HepG2 (cell line): ENCODE measurements at regions not wholly inside any gene's neighbourhood (a gene's known extent, or its start where the extent isn't known, plus 50 kb on each side); places are given as distances from the start of the nearest gene placed in this dataset.

Experiments used
- CREB1 ChIP-seq, 2 experiments: fragments of 450-650 bp in 1 of 2; IDR thresholded peaks; 2 replicates each; pipeline ENCODE4 v1.6.1; 2016 to 2017; ENCODE audit warnings: control low read depth in 1 of 2, mild to moderate bottlenecking in 1 of 2, missing compliant biosample characterization in 1 of 2, missing genetic modification characterization in 1 of 2
- EZH2 ChIP-seq: conservative IDR thresholded peaks from 2 replicates; pipeline ENCODE4 v1.6.1; 2012; ENCODE audit warnings: mild to moderate bottlenecking, low read depth, low read length, moderate library complexity
- FOXP1 ChIP-seq, 2 experiments: fragments of 450-650 bp in 1 of 2; IDR thresholded peaks; 2 replicates each; pipeline ENCODE4 v1.6.1; 2017 to 2018; ENCODE audit warnings: antibody characterized with exemption in 1 of 2
- REL ChIP-seq: sonication (generic); formaldehyde crosslinking; conservative IDR thresholded peaks from 2 replicates; pipeline ENCODE4 v1.8.0; 2022; ENCODE audit warnings: mild to moderate bottlenecking, missing genetic modification reagents, moderate library complexity
- RELA ChIP-seq: sonication (generic); formaldehyde crosslinking; IDR thresholded peaks from 2 replicates; pipeline ENCODE4 v1.4.0; 2020; ENCODE audit warnings: missing genetic modification reagents
- SP5 ChIP-seq: IDR thresholded peaks from 2 replicates; pipeline ENCODE4 v1.6.1; 2016; ENCODE audit warnings: low read depth, borderline replicate concordance
- TCF7L2 ChIP-seq: IDR thresholded peaks from 2 replicates; pipeline ENCODE4 v1.6.1; 2011; ENCODE audit warnings: mild to moderate bottlenecking, low read depth, low read length, moderate library complexity
- YY1 ChIP-seq: IDR thresholded peaks from 2 replicates; pipeline ENCODE4 v1.6.1; 2011; ENCODE audit warnings: low read length, low read depth, moderate library complexity, mild to moderate bottlenecking; ENCODE audit not compliant: insufficient read depth, insufficient replicate concordance
- ZFP36 ChIP-seq: fragments of 150-350 bp; IDR thresholded peaks from 2 replicates; pipeline ENCODE4 v1.6.1; 2018; ENCODE audit warnings: borderline replicate concordance, low read length, low read depth; ENCODE audit not compliant: partially characterized antibody
- ZFP37 ChIP-seq: sonication (generic); formaldehyde crosslinking; IDR thresholded peaks from 2 replicates; pipeline ENCODE4 v1.4.0; 2020; ENCODE audit warnings: missing genetic modification reagents, borderline replicate concordance
- ZNF24 ChIP-seq: fragments of 450-650 bp; IDR thresholded peaks from 2 replicates; pipeline ENCODE4 v1.6.1; 2017; ENCODE audit warnings: antibody characterized with exemption, mild to moderate bottlenecking
- TF ChIP-seq, protein P1 (sequence below): sonication (generic); formaldehyde crosslinking; IDR thresholded peaks from 2 replicates; pipeline ENCODE4 v1.5.0; 2020; ENCODE audit warnings: mild to moderate bottlenecking, missing genetic modification reagents, moderate library complexity
- TF ChIP-seq, protein P2 (sequence below): sonication (generic); formaldehyde crosslinking; IDR thresholded peaks from 2 replicates; pipeline ENCODE4 v1.4.0; 2020; ENCODE audit warnings: missing genetic modification reagents, borderline replicate concordance
- TF ChIP-seq, protein P3 (sequence below): sonication (generic); formaldehyde crosslinking; IDR thresholded peaks from 2 replicates; pipeline ENCODE4 v1.4.0; 2020; ENCODE audit warnings: missing genetic modification reagents, borderline replicate concordance

DNA sequence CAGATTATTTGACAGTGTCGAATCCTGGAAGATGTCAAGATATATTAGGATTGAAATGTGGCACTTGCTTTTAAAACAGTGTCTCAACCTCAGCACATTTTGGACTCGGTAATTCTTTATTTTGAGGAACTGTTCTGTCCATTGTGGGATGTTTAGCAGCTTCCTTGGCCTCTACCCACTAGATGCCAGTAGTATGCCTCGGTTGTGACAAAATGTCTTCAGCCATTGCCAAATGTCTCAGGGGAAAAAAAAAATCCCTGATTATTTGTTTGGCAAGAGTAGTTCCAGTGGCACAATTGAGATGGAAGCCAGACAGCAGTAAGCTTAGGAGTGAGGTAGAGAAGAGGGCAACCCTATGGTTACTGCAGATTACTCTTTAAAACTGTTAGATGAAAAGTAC lies 694.5 kb upstream of the RIOK2 start:
- TF ChIP-seq TCF7L2 (no peak), EZH2 (no peak), CREB1 (IDR thresholded peaks at IDR 0.05) (no peak), CREB1 (CRISPR knock-in tag; IDR thresholded peaks at IDR 0.05) (no peak), ZNF24 (no peak), YY1 (no peak), RELA (CRISPR knock-in tag) (no peak), ZFP36 (no peak), FOXP1 (IDR thresholded peaks at IDR 0.05) (no peak), FOXP1 (CRISPR knock-in tag; IDR thresholded peaks at IDR 0.05) (no peak), SP5 (CRISPR knock-in tag) (no peak), ZFP37 (CRISPR knock-in tag) (no peak), REL (CRISPR knock-in tag) (no peak)
- TF ChIP-seq, protein P1, sequence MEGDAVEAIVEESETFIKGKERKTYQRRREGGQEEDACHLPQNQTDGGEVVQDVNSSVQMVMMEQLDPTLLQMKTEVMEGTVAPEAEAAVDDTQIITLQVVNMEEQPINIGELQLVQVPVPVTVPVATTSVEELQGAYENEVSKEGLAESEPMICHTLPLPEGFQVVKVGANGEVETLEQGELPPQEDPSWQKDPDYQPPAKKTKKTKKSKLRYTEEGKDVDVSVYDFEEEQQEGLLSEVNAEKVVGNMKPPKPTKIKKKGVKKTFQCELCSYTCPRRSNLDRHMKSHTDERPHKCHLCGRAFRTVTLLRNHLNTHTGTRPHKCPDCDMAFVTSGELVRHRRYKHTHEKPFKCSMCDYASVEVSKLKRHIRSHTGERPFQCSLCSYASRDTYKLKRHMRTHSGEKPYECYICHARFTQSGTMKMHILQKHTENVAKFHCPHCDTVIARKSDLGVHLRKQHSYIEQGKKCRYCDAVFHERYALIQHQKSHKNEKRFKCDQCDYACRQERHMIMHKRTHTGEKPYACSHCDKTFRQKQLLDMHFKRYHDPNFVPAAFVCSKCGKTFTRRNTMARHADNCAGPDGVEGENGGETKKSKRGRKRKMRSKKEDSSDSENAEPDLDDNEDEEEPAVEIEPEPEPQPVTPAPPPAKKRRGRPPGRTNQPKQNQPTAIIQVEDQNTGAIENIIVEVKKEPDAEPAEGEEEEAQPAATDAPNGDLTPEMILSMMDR (CRISPR knock-in tag) = no peak
- TF ChIP-seq, protein P2, sequence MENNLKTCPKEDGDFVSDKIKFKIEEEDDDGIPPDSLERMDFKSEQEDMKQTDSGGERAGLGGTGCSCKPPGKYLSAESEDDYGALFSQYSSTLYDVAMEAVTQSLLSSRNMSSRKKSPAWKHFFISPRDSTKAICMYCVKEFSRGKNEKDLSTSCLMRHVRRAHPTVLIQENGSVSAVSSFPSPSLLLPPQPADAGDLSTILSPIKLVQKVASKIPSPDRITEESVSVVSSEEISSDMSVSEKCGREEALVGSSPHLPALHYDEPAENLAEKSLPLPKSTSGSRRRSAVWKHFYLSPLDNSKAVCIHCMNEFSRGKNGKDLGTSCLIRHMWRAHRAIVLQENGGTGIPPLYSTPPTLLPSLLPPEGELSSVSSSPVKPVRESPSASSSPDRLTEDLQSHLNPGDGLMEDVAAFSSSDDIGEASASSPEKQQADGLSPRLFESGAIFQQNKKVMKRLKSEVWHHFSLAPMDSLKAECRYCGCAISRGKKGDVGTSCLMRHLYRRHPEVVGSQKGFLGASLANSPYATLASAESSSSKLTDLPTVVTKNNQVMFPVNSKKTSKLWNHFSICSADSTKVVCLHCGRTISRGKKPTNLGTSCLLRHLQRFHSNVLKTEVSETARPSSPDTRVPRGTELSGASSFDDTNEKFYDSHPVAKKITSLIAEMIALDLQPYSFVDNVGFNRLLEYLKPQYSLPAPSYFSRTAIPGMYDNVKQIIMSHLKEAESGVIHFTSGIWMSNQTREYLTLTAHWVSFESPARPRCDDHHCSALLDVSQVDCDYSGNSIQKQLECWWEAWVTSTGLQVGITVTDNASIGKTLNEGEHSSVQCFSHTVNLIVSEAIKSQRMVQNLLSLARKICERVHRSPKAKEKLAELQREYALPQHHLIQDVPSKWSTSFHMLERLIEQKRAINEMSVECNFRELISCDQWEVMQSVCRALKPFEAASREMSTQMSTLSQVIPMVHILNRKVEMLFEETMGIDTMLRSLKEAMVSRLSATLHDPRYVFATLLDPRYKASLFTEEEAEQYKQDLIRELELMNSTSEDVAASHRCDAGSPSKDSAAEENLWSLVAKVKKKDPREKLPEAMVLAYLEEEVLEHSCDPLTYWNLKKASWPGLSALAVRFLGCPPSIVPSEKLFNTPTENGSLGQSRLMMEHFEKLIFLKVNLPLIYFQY (CRISPR knock-in tag) = no peak
- TF ChIP-seq, protein P3, sequence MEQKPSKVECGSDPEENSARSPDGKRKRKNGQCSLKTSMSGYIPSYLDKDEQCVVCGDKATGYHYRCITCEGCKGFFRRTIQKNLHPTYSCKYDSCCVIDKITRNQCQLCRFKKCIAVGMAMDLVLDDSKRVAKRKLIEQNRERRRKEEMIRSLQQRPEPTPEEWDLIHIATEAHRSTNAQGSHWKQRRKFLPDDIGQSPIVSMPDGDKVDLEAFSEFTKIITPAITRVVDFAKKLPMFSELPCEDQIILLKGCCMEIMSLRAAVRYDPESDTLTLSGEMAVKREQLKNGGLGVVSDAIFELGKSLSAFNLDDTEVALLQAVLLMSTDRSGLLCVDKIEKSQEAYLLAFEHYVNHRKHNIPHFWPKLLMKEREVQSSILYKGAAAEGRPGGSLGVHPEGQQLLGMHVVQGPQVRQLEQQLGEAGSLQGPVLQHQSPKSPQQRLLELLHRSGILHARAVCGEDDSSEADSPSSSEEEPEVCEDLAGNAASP (CRISPR knock-in tag) = no peak
